ENCODE measurements at regions not wholly inside any gene's neighbourhood (a gene's known extent, or its start where the extent isn't known, plus 50 kb on each side); places are given as distances from the start of the nearest gene placed in this dataset.
A peak's percentile ranks its signal among the peaks of the same experiment; 100 is the strongest.

- DNase-seq: no peak
Measured at GRCh38 chr2:41870265-41870585, 177.6 kb upstream of the PKDCC start.

- no peak for DNase-seq
Measured at GRCh38 chr2:41871080-41871479, 176.7 kb upstream of the PKDCC start.

- no peak for DNase-seq
Measured at GRCh38 chr2:41872646-41873045, 175.2 kb upstream of the PKDCC start.

GRCh38 chr2:41873102-41874031, 174.5 kb upstream of the PKDCC start:
- DNase-seq: no peak

- DNase-seq: no peak
Measured at GRCh38 chr2:41877114-41877678, 170.6 kb upstream of the PKDCC start.

- no peak for DNase-seq
Measured at GRCh38 chr2:41878056-41878455, 169.8 kb upstream of the PKDCC start.

- DNase-seq: no peak
Measured at GRCh38 chr2:41878716-41879234, 169.0 kb upstream of the PKDCC start.

- peak; percentile 49 for DNase-seq
Measured at GRCh38 chr2:41879235-41879916, 168.4 kb upstream of the PKDCC start.

- DNase-seq: no peak
Measured at GRCh38 chr2:41880561-41881243, 167.1 kb upstream of the PKDCC start.

- DNase-seq: no peak
Measured at GRCh38 chr2:41881249-41881648, 166.6 kb upstream of the PKDCC start.

GRCh38 chr2:41884718-41885117, 163.1 kb upstream of the PKDCC start:
- DNase-seq: no peak

- DNase-seq: no peak
Measured at GRCh38 chr2:41886145-41886664, 161.6 kb upstream of the PKDCC start.

GRCh38 chr2:41886757-41887156, 161.1 kb upstream of the PKDCC start:
- DNase-seq: no peak

- no peak for DNase-seq
Measured at GRCh38 chr2:41890341-41890740, 157.5 kb upstream of the PKDCC start.

GRCh38 chr2:41892476-41892875, 155.3 kb upstream of the PKDCC start:
- DNase-seq: no peak

GRCh38 chr2:41894563-41895333, 153.1 kb upstream of the PKDCC start:
- DNase-seq: no peak

- DNase-seq: no peak
Measured at GRCh38 chr2:41895334-41895664, 152.5 kb upstream of the PKDCC start.

GRCh38 chr2:41896186-41896846, 151.5 kb upstream of the PKDCC start:
- DNase-seq: no peak

- DNase-seq: no peak
Measured at GRCh38 chr2:41899189-41899588, 148.6 kb upstream of the PKDCC start.

- no peak for DNase-seq
Measured at GRCh38 chr2:41900101-41900577, 147.7 kb upstream of the PKDCC start.

- DNase-seq: no peak
Measured at GRCh38 chr2:41902897-41903296, 144.9 kb upstream of the PKDCC start.

Data from NCI-H2107 (cell line).